ENCODE measurements at regions not wholly inside any gene's neighbourhood (a gene's known extent, or its start where the extent isn't known, plus 50 kb on each side); places are given as distances from the start of the nearest gene placed in this dataset.

DNA sequence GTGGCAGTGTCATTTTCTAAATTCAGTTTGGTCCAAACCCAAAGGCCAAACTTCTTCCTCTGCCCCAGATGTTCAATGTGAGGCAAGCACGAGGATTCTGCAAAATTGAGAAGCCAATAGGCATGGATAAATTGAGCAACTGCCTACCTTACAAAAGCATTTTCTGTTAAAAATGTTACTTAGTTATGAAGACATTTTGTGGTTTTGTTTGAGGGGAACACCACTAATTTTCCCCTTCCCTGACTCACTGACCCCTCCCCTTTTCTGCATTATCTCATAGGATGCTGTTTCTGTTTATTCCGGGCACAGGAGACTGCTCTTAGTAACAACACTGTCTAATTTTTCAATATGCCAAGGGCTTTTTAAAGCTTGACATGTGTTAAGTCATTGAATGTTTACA is 462.8 kb downstream of the INSC start:
- H3K27me3 ChIP-seq = no peaks in the 10 kb centered on the region
- H3K4me3 ChIP-seq = no peak overlapping the region
- no peaks in the 10 kb centered on the region for H3K36me3 ChIP-seq
- TF ChIP-seq POLR2A (IDR thresholded peaks at IDR 0.05) = no peak
- TF ChIP-seq, protein P1, sequence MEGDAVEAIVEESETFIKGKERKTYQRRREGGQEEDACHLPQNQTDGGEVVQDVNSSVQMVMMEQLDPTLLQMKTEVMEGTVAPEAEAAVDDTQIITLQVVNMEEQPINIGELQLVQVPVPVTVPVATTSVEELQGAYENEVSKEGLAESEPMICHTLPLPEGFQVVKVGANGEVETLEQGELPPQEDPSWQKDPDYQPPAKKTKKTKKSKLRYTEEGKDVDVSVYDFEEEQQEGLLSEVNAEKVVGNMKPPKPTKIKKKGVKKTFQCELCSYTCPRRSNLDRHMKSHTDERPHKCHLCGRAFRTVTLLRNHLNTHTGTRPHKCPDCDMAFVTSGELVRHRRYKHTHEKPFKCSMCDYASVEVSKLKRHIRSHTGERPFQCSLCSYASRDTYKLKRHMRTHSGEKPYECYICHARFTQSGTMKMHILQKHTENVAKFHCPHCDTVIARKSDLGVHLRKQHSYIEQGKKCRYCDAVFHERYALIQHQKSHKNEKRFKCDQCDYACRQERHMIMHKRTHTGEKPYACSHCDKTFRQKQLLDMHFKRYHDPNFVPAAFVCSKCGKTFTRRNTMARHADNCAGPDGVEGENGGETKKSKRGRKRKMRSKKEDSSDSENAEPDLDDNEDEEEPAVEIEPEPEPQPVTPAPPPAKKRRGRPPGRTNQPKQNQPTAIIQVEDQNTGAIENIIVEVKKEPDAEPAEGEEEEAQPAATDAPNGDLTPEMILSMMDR (IDR thresholded peaks at IDR 0.05) = no peak
- no peak overlapping the region for H3K27ac ChIP-seq
- H3K9me3 ChIP-seq = no peaks in the 10 kb centered on the region
- no peaks in the 10 kb centered on the region for H3K4me1 ChIP-seq
- DNase-seq = no peak

- DNase-seq = no peak
- Histone ChIP-seq H3K27me3 (no peaks in the 10 kb centered on the region), H3K36me3 (no peaks in the 10 kb centered on the region), H3K27ac (peak overlapping the region in 1 of 4 donors; percentile 46), H3K9me3 (no peaks in the 10 kb centered on the region), H3K4me3 (no peak overlapping the region), H3K4me1 (no peaks in the 10 kb centered on the region)
- no peak for TF ChIP-seq POLR2A (IDR thresholded peaks at IDR 0.05)
- TF ChIP-seq, protein P1 (IDR thresholded peaks at IDR 0.05) = no peak
Observed at GRCh38 chr11:15579287-15580001, 464.7 kb downstream of the INSC start.

- peak in 1 of 3 donors; percentile 60 for DNase-seq
- peak overlapping the region in 1 of 4 donors; percentile 46 for H3K27ac ChIP-seq
Observed at GRCh38 chr11:15580056-15580774, 465.5 kb downstream of the INSC start.

GRCh38 chr11:15580775-15581095 is 466.0 kb downstream of the INSC start:
- Histone ChIP-seq H3K9me3 (no peaks in the 10 kb centered on the region), H3K4me3 (no peak overlapping the region), H3K36me3 (no peaks in the 10 kb centered on the region), H3K4me1 (no peaks in the 10 kb centered on the region), H3K27ac (peak overlapping the region in 1 of 4 donors; percentile 46), H3K27me3 (no peaks in the 10 kb centered on the region)
- DNase-seq = no peak
- TF ChIP-seq, protein P1 (IDR thresholded peaks at IDR 0.05) = no peak
- no peak for TF ChIP-seq POLR2A (IDR thresholded peaks at IDR 0.05)

More at GRCh38 chr11:15580056-15580774, 465.5 kb downstream of the INSC start:
- no peaks in the 10 kb centered on the region for H3K9me3 ChIP-seq
- no peak overlapping the region for H3K4me3 ChIP-seq
- no peaks in the 10 kb centered on the region for H3K36me3 ChIP-seq
- H3K27me3 ChIP-seq = no peaks in the 10 kb centered on the region
- no peaks in the 10 kb centered on the region for H3K4me1 ChIP-seq
- no peak for TF ChIP-seq POLR2A (IDR thresholded peaks at IDR 0.05)
- TF ChIP-seq, protein P1 (IDR thresholded peaks at IDR 0.05) = no peak

GRCh38 chr11:15584158-15584557 is 469.4 kb downstream of the INSC start:
- TF ChIP-seq POLR2A (IDR thresholded peaks at IDR 0.05) = no peak
- TF ChIP-seq, protein P1 (IDR thresholded peaks at IDR 0.05) = no peak
- DNase-seq = no peak
- Histone ChIP-seq H3K4me3 (no peak overlapping the region), H3K36me3 (no peaks in the 10 kb centered on the region), H3K27ac (no peak overlapping the region), H3K4me1 (no peaks in the 10 kb centered on the region), H3K9me3 (no peaks in the 10 kb centered on the region), H3K27me3 (no peaks in the 10 kb centered on the region)
